ENCODE measurements at regions not wholly inside any gene's neighbourhood (a gene's known extent, or its start where the extent isn't known, plus 50 kb on each side); places are given as distances from the start of the nearest gene placed in this dataset.

DNA sequence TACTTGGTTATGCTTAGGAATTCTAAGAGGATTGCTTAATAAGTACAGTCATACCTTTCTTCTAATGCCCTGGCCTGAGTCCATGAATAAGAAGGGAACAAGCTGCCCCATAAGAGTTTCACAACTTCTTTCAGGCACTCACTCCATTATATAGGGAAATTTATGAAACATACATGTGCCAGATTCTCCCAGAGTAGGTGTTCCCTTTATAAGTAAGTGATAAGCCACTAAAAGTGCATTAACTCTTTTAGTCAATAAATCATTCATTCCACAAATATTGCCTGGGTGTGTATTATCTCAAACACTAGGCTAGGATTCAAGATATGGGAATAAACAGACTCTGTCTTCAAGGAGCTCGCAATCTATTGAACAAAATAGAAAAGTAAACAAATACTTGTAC lies 84.5 kb upstream of the RBBP8 start:
- Histone ChIP-seq H3K36me3 (ENCODE audit: control insufficient read depth, insufficient read depth, low read length) (no peaks in the 10 kb centered on the region), H3K4me3 (replicated peaks; ENCODE audit: low read depth, low read length) (no peak overlapping the region), H3K27me3 (replicated peaks; ENCODE audit: control insufficient read depth, insufficient read depth, low read length) (no peaks in the 10 kb centered on the region)
- no peak for DNase-seq (ENCODE audit: extremely low read depth, insufficient read length)
- TF ChIP-seq, protein P1, sequence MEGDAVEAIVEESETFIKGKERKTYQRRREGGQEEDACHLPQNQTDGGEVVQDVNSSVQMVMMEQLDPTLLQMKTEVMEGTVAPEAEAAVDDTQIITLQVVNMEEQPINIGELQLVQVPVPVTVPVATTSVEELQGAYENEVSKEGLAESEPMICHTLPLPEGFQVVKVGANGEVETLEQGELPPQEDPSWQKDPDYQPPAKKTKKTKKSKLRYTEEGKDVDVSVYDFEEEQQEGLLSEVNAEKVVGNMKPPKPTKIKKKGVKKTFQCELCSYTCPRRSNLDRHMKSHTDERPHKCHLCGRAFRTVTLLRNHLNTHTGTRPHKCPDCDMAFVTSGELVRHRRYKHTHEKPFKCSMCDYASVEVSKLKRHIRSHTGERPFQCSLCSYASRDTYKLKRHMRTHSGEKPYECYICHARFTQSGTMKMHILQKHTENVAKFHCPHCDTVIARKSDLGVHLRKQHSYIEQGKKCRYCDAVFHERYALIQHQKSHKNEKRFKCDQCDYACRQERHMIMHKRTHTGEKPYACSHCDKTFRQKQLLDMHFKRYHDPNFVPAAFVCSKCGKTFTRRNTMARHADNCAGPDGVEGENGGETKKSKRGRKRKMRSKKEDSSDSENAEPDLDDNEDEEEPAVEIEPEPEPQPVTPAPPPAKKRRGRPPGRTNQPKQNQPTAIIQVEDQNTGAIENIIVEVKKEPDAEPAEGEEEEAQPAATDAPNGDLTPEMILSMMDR (IDR thresholded peaks at IDR 0.05; ENCODE audit: insufficient read depth, low read length, poor library complexity, severe bottlenecking) = no peak

DNA sequence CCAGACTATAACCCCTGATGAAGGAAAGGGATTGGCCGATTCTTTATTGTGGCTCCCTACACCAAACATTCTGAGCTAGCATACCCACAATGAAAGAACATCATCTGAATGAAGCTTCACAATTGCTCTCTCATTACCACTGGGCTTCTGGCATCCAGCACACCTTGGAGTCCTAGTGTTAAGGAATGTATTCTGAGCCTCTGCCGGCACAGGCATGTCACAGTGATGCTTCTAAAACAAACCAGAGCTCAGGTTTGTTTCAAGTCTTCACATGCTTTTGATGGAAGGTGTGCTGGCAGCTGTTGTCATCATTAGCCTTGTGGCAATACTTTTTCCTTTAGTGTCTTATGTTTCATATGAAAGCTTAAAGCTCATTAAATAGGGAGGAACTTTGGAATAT lies 76.3 kb upstream of the RBBP8 start:
- Histone ChIP-seq H3K4me3 (replicated peaks; ENCODE audit: low read depth, low read length) (no peak overlapping the region), H3K27me3 (replicated peaks; ENCODE audit: control insufficient read depth, insufficient read depth, low read length) (no peaks in the 10 kb centered on the region; the same call in 1 of the 2 replicates), H3K36me3 (ENCODE audit: control insufficient read depth, insufficient read depth, low read length) (no peaks in the 10 kb centered on the region)
- TF ChIP-seq, protein P1 (IDR thresholded peaks at IDR 0.05; ENCODE audit: insufficient read depth, low read length, poor library complexity, severe bottlenecking) = no peak
- DNase-seq (ENCODE audit: extremely low read depth, insufficient read length) = no peak

DNA sequence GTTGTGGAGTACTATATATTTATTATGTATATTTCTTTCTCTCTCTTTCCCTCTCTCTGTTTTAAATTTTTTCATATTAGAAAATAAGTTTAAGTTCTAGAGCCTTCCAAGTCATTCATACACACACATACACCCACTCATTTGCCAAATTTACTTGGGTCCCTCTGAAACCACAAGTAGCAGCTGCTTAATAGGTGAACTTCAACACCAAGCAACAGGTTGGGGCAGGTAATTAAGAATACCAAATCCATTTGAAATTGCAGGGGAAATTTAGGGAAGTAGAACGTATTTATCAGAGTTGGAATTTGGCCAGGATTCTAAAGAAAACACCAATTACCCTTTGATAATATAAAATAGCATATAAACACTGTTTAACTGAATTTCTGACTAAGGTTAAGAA lies 75.0 kb upstream of the RBBP8 start:
- TF ChIP-seq, protein P1 (IDR thresholded peaks at IDR 0.05; ENCODE audit: insufficient read depth, low read length, poor library complexity, severe bottlenecking) = no peak
- Histone ChIP-seq H3K36me3 (ENCODE audit: control insufficient read depth, insufficient read depth, low read length) (no peaks in the 10 kb centered on the region), H3K4me3 (replicated peaks; ENCODE audit: low read depth, low read length) (no peak overlapping the region), H3K27me3 (replicated peaks; ENCODE audit: control insufficient read depth, insufficient read depth, low read length) (no peaks in the 10 kb centered on the region; the same call in 1 of the 2 replicates)
- DNase-seq (ENCODE audit: extremely low read depth, insufficient read length) = no peak

DNA sequence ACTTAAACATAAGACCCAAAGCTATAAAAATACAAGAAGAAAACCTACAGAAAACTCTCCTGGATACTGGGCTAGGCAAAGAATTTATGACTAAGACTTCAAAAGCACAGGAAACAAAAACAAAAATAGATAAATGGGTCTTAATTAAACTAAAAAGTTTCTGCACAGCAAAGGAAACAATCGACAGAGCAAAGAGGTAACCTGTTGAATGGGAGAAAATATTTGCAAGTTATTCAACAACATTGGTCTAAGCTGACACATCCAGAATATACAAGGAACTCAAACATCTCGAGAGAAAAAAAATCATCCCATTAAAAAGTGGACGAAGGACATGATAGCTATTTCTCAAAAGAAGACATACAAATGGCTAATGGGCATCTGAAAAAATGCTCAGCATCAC lies 72.3 kb upstream of the RBBP8 start:
- H3K4me3 ChIP-seq (replicated peaks; ENCODE audit: low read depth, low read length) = no peak overlapping the region
- DNase-seq (ENCODE audit: extremely low read depth, insufficient read length) = no peak

DNA sequence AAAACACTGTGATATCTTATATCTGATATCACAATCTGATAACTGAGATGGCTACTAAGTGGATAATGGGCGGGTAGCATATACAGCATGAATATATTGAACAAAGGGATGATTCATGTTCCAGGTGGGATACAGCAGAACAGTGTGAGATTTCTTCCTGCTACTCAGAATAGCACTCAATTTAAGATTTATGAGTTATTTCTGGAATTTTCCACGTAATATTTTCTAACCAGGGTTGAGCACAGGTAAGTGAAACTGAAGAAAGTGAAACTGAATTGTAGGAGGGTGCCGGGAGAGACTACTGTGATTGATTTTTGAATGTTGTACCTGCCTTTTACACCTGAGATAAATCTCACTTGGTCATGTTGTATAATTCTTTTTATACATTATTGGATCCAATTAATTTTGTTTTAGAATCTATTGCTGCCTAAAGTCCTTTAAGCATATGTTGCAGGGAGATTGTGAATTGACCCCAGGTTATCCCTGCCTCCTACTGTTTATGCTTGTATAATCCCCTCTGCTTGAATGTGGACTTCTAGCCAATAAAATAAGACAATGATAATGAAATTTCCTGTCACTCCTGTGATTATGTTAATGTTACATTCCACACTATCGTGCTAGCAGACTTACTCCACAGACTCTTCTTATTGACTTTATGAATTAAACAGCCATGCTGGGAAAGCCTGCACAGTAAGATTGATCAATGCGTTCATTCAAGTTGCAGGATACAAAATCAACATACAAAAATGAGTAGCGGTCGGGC lies 67.6 kb upstream of the RBBP8 start:
- no peak for DNase-seq (ENCODE audit: extremely low read depth, insufficient read length)
- H3K36me3 ChIP-seq (ENCODE audit: control insufficient read depth, insufficient read depth, low read length) = no peaks in the 10 kb centered on the region
- H3K4me3 ChIP-seq (replicated peaks; ENCODE audit: low read depth, low read length) = no peak overlapping the region
- no peaks in the 10 kb centered on the region; the same call in 1 of the 2 replicates for H3K27me3 ChIP-seq (replicated peaks; ENCODE audit: control insufficient read depth, insufficient read depth, low read length)
- TF ChIP-seq, protein P1 (IDR thresholded peaks at IDR 0.05; ENCODE audit: insufficient read depth, low read length, poor library complexity, severe bottlenecking) = no peak

More for the DNA sequence above, 72.3 kb upstream of the RBBP8 start:
- TF ChIP-seq, protein P1 (IDR thresholded peaks at IDR 0.05; ENCODE audit: insufficient read depth, low read length, poor library complexity, severe bottlenecking) = no peak
- no peaks in the 10 kb centered on the region for H3K36me3 ChIP-seq (ENCODE audit: control insufficient read depth, insufficient read depth, low read length)
- no peaks in the 10 kb centered on the region; the same call in 1 of the 2 replicates for H3K27me3 ChIP-seq (replicated peaks; ENCODE audit: control insufficient read depth, insufficient read depth, low read length)
